Neural cell (in vitro differentiated cells): ENCODE measurements at regions not wholly inside any gene's neighbourhood (a gene's known extent, or its start where the extent isn't known, plus 50 kb on each side); places are given as distances from the start of the nearest gene placed in this dataset.

ENCODE experiments used
- EP300 ChIP-seq: fragments of 450-650 bp; conservative IDR thresholded peaks from 2 replicates; pipeline ENCODE4 v1.6.1; 2014; ENCODE audit warnings: antibody characterized with exemption, mild to moderate bottlenecking, moderate library complexity; ENCODE audit not compliant: poor library complexity, severe bottlenecking
- EZH2 ChIP-seq: fragments of 200-600, 300-800 bp; shearing (Covaris generic), sonication (generic); IDR thresholded peaks from 2 replicates; pipeline ENCODE4 v1.6.1; 2014; ENCODE audit warnings: antibody characterized with exemption, low read length, borderline replicate concordance, mild to moderate bottlenecking; ENCODE audit not compliant: insufficient read depth, poor library complexity, severe bottlenecking

GRCh38 chr6:105983763-105984162 is 102.4 kb upstream of the PRDM1 start:
- TF ChIP-seq EZH2, result no peak
- no peak for TF ChIP-seq EP300
